ENCODE measurements at regions not wholly inside any gene's neighbourhood (a gene's known extent, or its start where the extent isn't known, plus 50 kb on each side); places are given as distances from the start of the nearest gene placed in this dataset.

- Mint-ChIP-seq H3K9me3 (no peaks in the 10 kb centered on the region), H3K4me3 (no peak overlapping the region), H3K27ac (no peak overlapping the region), H3K4me1 (ENCODE audit: low read depth) (peaks cover 13% of the 10 kb centered on the region), H3K27me3 (ENCODE audit: insufficient read depth) (peaks cover 3% of the 10 kb centered on the region), H3K36me3 (ENCODE audit: low read depth) (no peaks in the 10 kb centered on the region)
- TF ChIP-seq CTCF (IDR thresholded peaks at IDR 0.05) = no peak
- DNase-seq = no peak
Observed at GRCh38 chr13:24056616-24057137, 103.8 kb upstream of the SPATA13 start.

GRCh38 chr13:24060993-24061392 is 99.5 kb upstream of the SPATA13 start:
- Mint-ChIP-seq H3K9me3 (no peaks in the 10 kb centered on the region), H3K4me3 (no peak overlapping the region), H3K36me3 (ENCODE audit: low read depth) (no peaks in the 10 kb centered on the region), H3K4me1 (ENCODE audit: low read depth) (no peaks in the 10 kb centered on the region), H3K27ac (no peak overlapping the region), H3K27me3 (ENCODE audit: insufficient read depth) (peaks cover 3% of the 10 kb centered on the region; the same call in 1 of the 2 replicates)
- no peak for DNase-seq
- no peak for TF ChIP-seq CTCF (IDR thresholded peaks at IDR 0.05)

GRCh38 chr13:24063281-24063877 is 97.1 kb upstream of the SPATA13 start:
- Mint-ChIP-seq H3K4me3 (no peak overlapping the region; the same call in 1 of the 2 replicates), H3K4me1 (ENCODE audit: low read depth) (peaks cover 5% of the 10 kb centered on the region), H3K36me3 (ENCODE audit: low read depth) (no peaks in the 10 kb centered on the region), H3K27me3 (ENCODE audit: insufficient read depth) (peaks cover 2% of the 10 kb centered on the region), H3K27ac (no peak overlapping the region), H3K9me3 (no peaks in the 10 kb centered on the region)
- DNase-seq = no peak
- TF ChIP-seq CTCF (IDR thresholded peaks at IDR 0.05) = no peak

- no peak for DNase-seq
- Mint-ChIP-seq H3K9me3 (no peaks in the 10 kb centered on the region), H3K4me1 (ENCODE audit: low read depth) (peaks cover 15% of the 10 kb centered on the region), H3K27me3 (ENCODE audit: insufficient read depth) (peaks cover 2% of the 10 kb centered on the region), H3K36me3 (ENCODE audit: low read depth) (no peaks in the 10 kb centered on the region), H3K27ac (no peak overlapping the region), H3K4me3 (no peak overlapping the region)
- no peak for TF ChIP-seq CTCF (IDR thresholded peaks at IDR 0.05)
Observed at GRCh38 chr13:24064371-24064770, 96.1 kb upstream of the SPATA13 start.

GRCh38 chr13:24065176-24065575 is 95.3 kb upstream of the SPATA13 start:
- no peak overlapping the region for H3K27ac Mint-ChIP-seq
- H3K4me3 Mint-ChIP-seq = no peak overlapping the region
- no peaks in the 10 kb centered on the region for H3K36me3 Mint-ChIP-seq (ENCODE audit: low read depth)
- no peak for TF ChIP-seq CTCF (IDR thresholded peaks at IDR 0.05)
- H3K9me3 Mint-ChIP-seq = no peaks in the 10 kb centered on the region
- H3K27me3 Mint-ChIP-seq (ENCODE audit: insufficient read depth) = peaks cover 2% of the 10 kb centered on the region
- H3K4me1 Mint-ChIP-seq (ENCODE audit: low read depth) = peaks cover 18% of the 10 kb centered on the region
- DNase-seq = no peak
